OCI-LY7 (cell line): ENCODE measurements at regions not wholly inside any gene's neighbourhood (a gene's known extent, or its start where the extent isn't known, plus 50 kb on each side); places are given as distances from the start of the nearest gene placed in this dataset.

ENCODE experiments used
- EZH2phosphoT487 ChIP-seq: fragments of 200-600 bp; sonication (generic); IDR thresholded peaks from 2 replicates; pipeline ENCODE4 v1.6.1; 2018; ENCODE audit warnings: low read depth, borderline replicate concordance, mild to moderate bottlenecking, mixed run types, antibody characterized with exemption, low read length, moderate library complexity, mixed read lengths
- TF ChIP-seq, protein P1 (sequence below): fragments of 200-600 bp; sonication (generic); conservative IDR thresholded peaks from 2 replicates; pipeline ENCODE4 v1.5.1; 2014; ENCODE audit warnings: mild to moderate bottlenecking, antibody characterized with exemption, low read length, moderate library complexity, mixed read lengths

DNA sequence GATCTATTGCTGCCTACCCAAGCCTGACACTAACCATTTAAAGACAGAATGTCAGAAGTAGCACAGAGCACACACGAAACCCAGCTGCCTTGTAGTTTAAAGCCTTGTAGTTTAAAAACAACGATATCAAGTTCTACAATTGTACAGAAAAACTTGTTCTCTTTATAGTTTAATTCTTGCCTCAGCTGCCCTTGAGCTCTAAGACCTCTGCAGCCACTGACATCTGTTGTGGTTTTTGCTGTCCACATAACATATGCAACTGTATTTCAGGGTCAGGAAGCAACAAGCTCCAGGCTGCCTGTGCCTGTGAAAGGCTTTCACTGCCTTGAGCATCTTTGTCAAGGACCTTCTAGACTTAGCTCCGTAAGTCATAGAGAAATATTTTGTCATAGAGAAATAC lies 227.2 kb downstream of the SPCS3 start:
- TF ChIP-seq, protein P1, sequence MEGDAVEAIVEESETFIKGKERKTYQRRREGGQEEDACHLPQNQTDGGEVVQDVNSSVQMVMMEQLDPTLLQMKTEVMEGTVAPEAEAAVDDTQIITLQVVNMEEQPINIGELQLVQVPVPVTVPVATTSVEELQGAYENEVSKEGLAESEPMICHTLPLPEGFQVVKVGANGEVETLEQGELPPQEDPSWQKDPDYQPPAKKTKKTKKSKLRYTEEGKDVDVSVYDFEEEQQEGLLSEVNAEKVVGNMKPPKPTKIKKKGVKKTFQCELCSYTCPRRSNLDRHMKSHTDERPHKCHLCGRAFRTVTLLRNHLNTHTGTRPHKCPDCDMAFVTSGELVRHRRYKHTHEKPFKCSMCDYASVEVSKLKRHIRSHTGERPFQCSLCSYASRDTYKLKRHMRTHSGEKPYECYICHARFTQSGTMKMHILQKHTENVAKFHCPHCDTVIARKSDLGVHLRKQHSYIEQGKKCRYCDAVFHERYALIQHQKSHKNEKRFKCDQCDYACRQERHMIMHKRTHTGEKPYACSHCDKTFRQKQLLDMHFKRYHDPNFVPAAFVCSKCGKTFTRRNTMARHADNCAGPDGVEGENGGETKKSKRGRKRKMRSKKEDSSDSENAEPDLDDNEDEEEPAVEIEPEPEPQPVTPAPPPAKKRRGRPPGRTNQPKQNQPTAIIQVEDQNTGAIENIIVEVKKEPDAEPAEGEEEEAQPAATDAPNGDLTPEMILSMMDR = no peak
- TF ChIP-seq EZH2phosphoT487 = no peak
